Glutamatergic neuron (in vitro differentiated cells): ENCODE measurements at regions not wholly inside any gene's neighbourhood (a gene's known extent, or its start where the extent isn't known, plus 50 kb on each side); places are given as distances from the start of the nearest gene placed in this dataset.

Source experiments
- DNase-seq: peaks from one replicate; pipeline ENCODE4 v3.0.0; 2022
- H3K27ac Mint-ChIP-seq: one replicate; pipeline ENCODE4 v1.8.0; 2020; ENCODE audit warnings: mild to moderate bottlenecking, mixed read lengths, inconsistent platforms; ENCODE audit not compliant: unreplicated experiment
- H3K27me3 Mint-ChIP-seq: one replicate; pipeline ENCODE4 v1.8.0; 2020; ENCODE audit warnings: mild to moderate bottlenecking, moderate library complexity, mixed read lengths, inconsistent platforms; ENCODE audit not compliant: unreplicated experiment
- H3K36me3 Mint-ChIP-seq: one replicate; pipeline ENCODE4 v1.8.0; 2020; ENCODE audit warnings: mild to moderate bottlenecking, mixed read lengths, inconsistent platforms; ENCODE audit not compliant: unreplicated experiment
- H3K4me1 Mint-ChIP-seq: one replicate; pipeline ENCODE4 v1.8.0; 2020; ENCODE audit warnings: mild to moderate bottlenecking, low read depth, mixed read lengths, inconsistent platforms; ENCODE audit not compliant: unreplicated experiment
- H3K4me3 Mint-ChIP-seq: one replicate; pipeline ENCODE4 v1.8.0; 2020; ENCODE audit warnings: mild to moderate bottlenecking, mixed read lengths, inconsistent platforms; ENCODE audit not compliant: unreplicated experiment
- H3K9me3 Mint-ChIP-seq: one replicate; pipeline ENCODE4 v1.8.0; 2020; ENCODE audit warnings: mild to moderate bottlenecking, moderate library complexity, mixed read lengths, inconsistent platforms; ENCODE audit not compliant: unreplicated experiment
- TF ChIP-seq, protein P1 (sequence below): fragments of 200-600 bp; sonication (generic); IDR thresholded peaks from one replicate; pipeline ENCODE4 v1.5.0; 2021; ENCODE audit not compliant: partially characterized antibody, unreplicated experiment

DNA sequence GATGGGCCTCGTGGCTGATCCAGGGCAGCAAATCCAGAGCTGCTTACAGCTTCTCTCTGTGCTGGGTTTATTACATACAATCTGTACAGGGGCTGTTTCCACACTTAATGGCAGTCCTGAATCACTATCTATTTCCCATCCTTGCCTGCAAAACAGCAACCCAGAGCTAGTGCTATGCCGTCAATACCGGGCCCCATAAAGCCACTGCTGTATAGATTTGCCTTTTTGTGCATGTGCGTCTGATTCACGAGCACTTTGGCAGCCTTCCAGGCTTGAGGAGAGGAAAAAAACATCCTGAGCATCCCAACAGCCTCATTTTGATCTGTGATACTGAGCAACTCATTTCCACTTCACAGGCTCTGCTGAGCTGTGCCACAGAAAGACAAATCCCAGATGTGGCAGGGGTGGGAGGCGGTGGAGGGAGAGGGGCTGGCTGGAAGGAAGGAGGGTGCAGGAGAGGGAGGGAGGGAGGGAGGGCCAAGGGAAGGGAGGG is 65.2 kb upstream of the TARBP1 start:
- TF ChIP-seq, protein P1, sequence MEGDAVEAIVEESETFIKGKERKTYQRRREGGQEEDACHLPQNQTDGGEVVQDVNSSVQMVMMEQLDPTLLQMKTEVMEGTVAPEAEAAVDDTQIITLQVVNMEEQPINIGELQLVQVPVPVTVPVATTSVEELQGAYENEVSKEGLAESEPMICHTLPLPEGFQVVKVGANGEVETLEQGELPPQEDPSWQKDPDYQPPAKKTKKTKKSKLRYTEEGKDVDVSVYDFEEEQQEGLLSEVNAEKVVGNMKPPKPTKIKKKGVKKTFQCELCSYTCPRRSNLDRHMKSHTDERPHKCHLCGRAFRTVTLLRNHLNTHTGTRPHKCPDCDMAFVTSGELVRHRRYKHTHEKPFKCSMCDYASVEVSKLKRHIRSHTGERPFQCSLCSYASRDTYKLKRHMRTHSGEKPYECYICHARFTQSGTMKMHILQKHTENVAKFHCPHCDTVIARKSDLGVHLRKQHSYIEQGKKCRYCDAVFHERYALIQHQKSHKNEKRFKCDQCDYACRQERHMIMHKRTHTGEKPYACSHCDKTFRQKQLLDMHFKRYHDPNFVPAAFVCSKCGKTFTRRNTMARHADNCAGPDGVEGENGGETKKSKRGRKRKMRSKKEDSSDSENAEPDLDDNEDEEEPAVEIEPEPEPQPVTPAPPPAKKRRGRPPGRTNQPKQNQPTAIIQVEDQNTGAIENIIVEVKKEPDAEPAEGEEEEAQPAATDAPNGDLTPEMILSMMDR = no peak
- DNase-seq = no peak
- no peaks in the 10 kb centered on the region for H3K27me3 Mint-ChIP-seq
- no peak overlapping the region for H3K4me3 Mint-ChIP-seq
- H3K4me1 Mint-ChIP-seq = peaks cover 30% of the 10 kb centered on the region
- no peaks in the 10 kb centered on the region for H3K36me3 Mint-ChIP-seq
- no peak overlapping the region for H3K27ac Mint-ChIP-seq
- peaks cover 2% of the 10 kb centered on the region for H3K9me3 Mint-ChIP-seq

DNA sequence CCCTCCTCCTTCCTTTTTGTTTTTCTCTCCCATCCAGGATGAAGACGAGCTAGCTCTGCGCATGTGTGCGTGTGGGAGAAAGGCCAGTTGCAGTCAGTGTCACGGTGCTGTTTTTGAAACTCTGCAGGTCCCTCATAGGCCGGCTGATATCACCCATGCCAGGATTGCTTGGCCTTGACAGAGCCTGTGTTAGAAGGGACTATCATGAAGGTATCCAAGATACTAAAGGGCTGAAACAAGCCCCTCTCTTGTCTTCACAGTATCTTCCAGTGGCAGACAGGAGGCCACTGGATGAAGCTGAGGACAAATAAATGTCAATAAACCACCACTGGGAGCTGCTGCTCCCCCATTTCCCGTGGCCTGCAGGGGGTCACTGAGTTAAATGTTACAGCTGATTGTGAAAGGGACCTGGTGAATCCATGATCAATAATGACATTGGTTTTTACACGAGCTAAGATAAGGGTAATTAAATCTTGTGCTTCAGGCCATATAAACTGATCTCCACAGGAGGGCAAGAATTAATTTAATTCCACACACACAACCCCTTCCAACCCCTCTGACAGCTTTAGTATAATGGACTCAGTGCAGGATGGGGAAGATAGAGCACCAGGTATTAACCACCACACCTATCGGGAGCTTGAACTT is 64.6 kb upstream of the TARBP1 start:
- TF ChIP-seq, protein P1 = no peak
- no peak for DNase-seq
- H3K4me3 Mint-ChIP-seq = no peak overlapping the region
- no peaks in the 10 kb centered on the region for H3K36me3 Mint-ChIP-seq
- peaks cover 2% of the 10 kb centered on the region for H3K9me3 Mint-ChIP-seq
- peaks cover 30% of the 10 kb centered on the region for H3K4me1 Mint-ChIP-seq
- H3K27ac Mint-ChIP-seq = no peak overlapping the region
- no peaks in the 10 kb centered on the region for H3K27me3 Mint-ChIP-seq

DNA sequence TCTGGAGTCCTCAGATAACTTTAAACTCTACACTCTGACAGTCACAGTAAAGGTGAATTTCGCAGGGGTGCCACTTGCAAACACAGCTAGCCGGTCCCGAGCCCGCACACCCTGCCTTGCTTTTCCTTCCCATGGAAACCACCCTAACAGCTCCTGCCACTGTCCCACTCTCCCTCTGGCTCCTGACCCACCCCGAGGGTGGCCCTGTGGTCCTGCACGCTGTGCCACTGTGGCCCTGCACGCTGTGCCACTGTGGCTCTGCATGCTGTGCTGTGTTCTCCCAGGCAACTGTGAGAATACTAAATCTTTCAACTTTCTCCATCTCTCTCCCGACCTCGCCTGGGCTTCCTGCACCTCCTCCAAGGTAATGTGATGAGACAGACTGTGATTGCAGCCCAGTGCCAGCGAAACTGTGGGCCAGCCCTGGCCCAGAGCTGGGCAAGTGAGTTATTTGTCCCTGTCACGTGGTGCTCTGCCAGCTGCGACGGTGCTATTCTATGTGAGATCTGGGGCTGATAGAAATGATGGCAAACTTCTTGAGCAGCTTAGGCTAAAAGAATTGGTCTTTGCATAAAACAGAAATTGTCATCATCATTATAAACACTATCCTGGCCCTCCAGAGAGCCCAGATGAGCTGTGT is 63.4 kb upstream of the TARBP1 start:
- Mint-ChIP-seq H3K4me1 (peaks cover 38% of the 10 kb centered on the region), H3K4me3 (no peak overlapping the region), H3K27me3 (no peaks in the 10 kb centered on the region), H3K36me3 (no peaks in the 10 kb centered on the region), H3K9me3 (peaks cover 2% of the 10 kb centered on the region), H3K27ac (no peak overlapping the region)
- no peak for DNase-seq
- TF ChIP-seq, protein P1 = no peak

DNA sequence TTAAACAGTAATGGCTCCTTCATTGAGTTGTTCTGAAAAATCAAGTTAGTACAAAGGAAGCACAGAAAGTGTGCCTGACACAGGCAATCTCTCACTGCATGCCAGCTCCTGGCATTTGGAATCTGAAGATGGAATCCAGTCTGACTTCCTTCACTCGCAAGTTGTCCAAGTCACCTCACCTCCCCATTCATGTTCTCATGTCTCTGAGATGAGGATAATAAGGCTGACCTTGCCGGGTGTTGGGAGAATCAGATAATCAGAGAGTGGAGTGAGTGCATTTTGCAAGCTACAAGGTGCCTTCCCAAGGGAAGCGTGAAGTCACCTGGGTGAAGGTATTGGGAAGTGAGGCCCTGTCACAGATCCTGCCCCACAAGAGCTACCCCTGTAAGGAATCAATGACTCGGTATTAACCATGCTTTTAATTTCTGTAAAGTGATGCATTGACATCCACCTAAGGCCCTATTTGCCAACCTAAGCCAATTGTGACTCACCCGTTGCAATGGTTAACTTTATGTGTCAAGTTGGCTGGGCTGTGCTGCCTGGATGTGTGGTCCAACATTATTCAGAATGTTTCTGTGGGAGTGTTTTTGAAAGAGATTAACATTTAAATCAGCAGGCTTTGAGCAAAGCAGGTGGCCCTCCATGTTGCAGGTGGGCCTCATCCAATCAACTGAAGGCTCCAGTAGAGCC is 62.5 kb upstream of the TARBP1 start:
- Mint-ChIP-seq H3K36me3 (no peaks in the 10 kb centered on the region), H3K4me3 (no peak overlapping the region), H3K27ac (no peak overlapping the region), H3K9me3 (no peaks in the 10 kb centered on the region), H3K27me3 (no peaks in the 10 kb centered on the region), H3K4me1 (peaks cover 36% of the 10 kb centered on the region)
- TF ChIP-seq, protein P1 = no peak
- DNase-seq = no peak

DNA sequence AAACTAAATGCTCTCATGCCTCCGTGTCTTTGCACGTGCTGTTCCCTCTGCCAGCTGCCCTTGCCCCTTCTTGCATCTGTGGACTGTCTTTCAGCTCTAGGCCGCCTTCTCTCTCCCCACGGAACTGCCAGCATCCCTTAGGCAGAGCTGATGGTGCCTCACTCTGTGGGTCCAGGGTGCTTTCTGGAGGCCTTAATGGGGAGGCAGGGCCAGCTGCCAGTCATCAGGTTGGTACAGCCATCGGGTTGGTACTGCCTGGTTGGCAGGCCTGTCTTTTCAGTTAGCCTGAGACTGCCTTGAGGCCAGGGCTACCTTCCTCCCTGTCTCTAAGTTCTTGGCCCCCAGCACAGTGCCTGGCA is 61.4 kb upstream of the TARBP1 start:
- Mint-ChIP-seq H3K4me1 (peaks cover 35% of the 10 kb centered on the region), H3K9me3 (no peaks in the 10 kb centered on the region), H3K27me3 (no peaks in the 10 kb centered on the region), H3K27ac (no peak overlapping the region), H3K4me3 (no peak overlapping the region), H3K36me3 (no peaks in the 10 kb centered on the region)
- DNase-seq = no peak
- TF ChIP-seq, protein P1 = no peak
